T-helper 1 cell treated with Interleukin-12 subunit alpha and Interleukin-12 subunit beta and Interleukin-4 antibody, amounts not matched to agents 30 ng/mL and 1 ng/mL, for 36 hours (primary cell): ENCODE measurements at regions not wholly inside any gene's neighbourhood (a gene's known extent, or its start where the extent isn't known, plus 50 kb on each side); places are given as distances from the start of the nearest gene placed in this dataset.

Experiments used
- intact Hi-C: fragments of 100-400 bp; cut with micrococcal nuclease; formaldehyde crosslinking; loops from one replicate; pipeline ENCODE4 v1.15.1; 2024

DNA sequence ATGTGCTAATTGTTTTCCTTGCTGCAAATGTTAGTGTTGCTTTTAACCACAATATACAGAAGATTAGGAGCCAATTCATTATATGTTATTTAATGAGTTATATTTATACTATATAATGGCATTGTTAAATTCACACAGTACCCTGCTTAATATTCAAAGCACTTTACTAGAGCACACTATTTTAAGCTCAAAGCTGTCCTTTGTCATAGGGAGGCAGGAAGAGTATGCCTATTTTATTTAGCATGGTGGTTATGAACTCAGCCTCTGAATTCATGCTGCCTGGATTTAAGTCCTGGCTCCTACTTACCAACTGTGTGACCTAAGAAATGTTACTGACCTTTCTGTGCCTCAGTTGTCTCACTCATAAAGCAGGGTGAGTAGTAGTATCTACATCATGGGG lies 80.5 kb downstream of the FASTKD2 start:
- intact Hi-C loops, result no loop called here

DNA sequence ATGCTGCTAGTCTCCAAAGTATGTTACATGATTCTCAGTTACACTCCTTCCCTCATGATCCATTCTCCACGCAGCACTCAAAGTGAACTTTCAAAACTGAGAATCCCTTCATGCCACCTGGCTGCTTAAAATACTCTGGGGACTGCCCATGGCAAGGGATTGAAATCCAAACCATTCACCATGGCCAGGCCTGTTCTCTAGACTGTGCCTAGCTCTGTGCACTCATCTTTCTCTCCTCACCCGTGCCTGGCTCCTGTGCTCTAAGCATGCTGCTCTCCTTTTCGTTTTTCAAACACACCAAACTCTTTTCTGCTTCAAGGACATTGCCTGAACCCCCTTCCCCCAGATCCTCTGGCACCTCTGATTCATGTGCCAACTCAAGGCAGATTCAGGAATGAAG lies 80.9 kb downstream of the FASTKD2 start:
- intact Hi-C loops, result no loop called here

DNA sequence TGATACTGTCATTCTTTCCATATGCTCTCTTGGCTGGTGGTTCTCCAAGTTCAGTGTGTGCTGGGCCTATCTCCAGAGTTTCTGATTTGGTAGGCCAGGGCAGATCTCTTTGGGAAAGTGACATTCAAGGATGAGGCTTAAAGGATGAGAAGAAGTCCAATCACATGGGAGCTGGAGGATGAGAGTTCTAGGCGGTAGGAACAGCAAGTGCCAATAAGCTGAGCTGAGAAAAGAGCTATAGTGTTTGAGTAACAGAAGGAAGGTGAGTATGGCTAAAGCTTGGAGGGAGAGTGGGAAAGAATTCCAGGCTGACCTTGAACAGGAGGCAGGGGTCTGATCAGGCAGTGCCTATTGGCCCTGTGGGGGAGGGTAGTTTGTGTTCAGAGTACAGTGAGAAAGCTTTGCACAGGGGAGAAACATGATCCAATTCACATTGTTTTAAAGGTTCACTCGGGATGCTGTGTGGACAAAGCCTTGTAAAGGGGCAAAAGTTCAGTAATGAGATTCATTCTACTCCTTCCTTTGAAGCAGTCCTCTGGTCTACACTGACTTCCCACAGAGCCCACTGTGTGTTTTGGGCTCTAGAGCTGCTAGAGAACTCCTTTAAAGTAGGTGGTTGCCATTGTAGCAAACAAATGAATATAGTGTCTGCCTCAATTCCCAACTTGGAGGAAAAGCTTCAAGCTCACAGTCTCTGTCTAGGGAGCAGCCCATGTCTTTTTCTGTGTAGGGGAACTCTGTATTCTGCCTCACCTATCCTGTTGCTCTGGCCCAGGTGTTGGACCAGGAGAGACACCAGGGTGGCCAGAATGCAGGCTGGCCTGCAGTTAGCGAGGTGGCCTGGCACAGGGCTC lies 81.8 kb downstream of the FASTKD2 start:
- intact Hi-C loops, result no loop called here

DNA sequence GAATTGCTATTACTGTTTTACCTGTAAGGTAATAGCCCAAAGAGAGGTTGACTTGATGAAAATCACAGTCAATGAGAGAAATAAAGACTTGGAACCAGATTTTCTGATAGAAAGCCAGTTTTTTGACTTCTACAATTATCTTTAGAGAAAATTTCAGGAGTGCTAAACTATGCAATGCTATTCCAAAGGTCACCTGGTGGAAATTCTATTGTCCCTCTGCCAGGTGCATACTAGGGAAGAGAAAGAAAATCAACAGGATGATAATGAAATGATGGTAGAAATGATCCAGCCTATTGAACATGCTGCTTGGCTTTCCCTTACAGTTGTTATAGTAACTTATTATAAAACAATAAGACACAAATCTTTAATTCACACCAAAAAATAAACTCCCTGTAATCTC lies 85.0 kb downstream of the FASTKD2 start:
- intact Hi-C loops, result no loop called here

GRCh38 chr2:206851521-206851920 lies 86.1 kb downstream of the FASTKD2 start:
- intact Hi-C loops, result no loop called here

DNA sequence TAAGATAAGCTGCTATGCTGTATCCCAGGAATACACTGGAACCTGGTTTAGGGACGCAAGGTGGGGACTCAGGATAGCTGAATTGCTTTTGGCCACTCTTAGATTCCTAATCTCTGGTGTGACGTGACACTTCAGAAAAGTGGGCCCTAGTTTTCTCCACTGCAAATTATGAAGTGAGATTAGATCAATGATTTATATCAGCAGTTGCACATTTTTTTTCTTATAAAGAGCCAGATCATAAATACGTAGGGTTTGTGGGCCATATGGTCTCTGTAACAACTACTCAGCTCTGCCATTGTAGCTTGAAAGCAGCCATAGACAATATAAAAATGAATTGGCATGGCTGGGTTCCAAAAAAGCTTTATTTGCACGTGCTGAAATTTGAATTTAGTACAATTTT lies 85.4 kb upstream of the CPO start:
- intact Hi-C loops, result no loop called here

GRCh38 chr2:206855585-206856433 lies 83.5 kb upstream of the CPO start:
- intact Hi-C loops, result loop anchor here (5.0 kb wide), 2 partner anchors 286 to 1411 kb away; partner anchors contain the start of gene PIKFYVE

GRCh38 chr2:206856513-206856912 lies 82.8 kb upstream of the CPO start:
- intact Hi-C loops, result loop anchor here (5.0 kb wide), 2 partner anchors 286 to 1411 kb away; partner anchors contain the start of gene PIKFYVE

GRCh38 chr2:206858687-206859329 lies 80.5 kb upstream of the CPO start:
- intact Hi-C loops, result loop anchor here (1.0 to 5.0 kb wide), 9 partner anchors 58 to 1408 kb away; partner anchors contain the start of genes CCNYL1, EEF1B2, FASTKD2 and MDH1B

DNA sequence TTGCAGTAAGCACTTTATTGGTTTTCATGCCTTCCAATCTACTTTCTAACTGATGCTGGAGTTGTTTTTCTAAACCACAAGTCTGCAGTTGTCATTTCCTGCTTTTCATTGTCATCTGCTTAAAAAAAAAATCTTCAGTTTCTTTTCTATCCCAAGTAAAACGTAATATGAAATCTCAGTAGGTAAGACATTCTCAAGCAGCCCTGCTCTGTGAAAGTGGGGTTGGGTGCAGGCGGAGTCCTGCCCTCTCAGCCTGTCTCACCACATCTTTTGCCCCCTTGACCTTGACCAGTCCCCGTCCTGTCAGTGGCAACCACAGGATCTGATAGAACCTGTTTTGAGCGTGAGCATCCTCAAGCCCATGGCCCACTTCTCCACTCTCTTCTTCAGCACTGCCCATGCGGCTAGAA lies 80.0 kb upstream of the CPO start:
- intact Hi-C loops, result loop anchor here (1.0 to 5.0 kb wide), 9 partner anchors 59 to 1408 kb away; partner anchors contain the start of genes CCNYL1, EEF1B2, FASTKD2 and MDH1B

DNA sequence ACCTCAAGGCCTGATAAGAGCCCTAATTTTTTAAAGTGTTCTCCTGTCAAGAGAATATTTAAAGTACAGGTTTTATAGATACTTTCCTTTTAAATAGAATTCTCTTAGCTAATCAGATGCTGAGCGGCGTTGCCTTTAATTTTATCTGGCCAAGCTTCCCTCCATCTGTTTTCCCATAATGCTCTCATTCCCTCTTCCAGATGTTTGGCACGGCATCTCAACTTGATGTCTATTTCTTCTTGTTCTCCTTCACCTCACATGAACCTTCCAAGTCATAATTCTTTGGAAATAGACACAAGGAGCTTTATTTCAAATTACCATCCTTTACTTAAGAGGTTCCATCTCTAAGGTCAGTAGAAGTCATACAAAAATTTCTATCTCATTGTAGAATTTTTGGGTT lies 76.1 kb upstream of the CPO start:
- intact Hi-C loops, result no loop called here

DNA sequence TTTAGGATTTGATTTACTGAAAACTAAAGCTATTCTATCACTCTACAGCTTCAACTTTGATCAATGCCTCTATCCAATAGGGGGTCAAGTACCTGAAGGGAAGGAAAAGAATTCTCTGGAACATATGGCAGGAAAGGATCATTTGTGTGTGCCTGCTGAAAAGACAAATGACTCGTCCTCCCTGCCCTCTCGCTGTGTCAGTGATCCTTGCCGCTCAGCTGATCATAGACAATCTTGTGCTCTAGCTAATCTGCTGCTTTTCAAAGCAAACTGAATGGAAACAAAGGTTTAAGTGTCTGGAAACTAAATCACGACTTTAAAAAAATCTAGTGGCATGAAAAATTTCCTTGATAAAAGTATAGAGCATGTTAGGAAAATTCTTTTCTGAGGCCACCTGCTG lies 75.6 kb upstream of the CPO start:
- intact Hi-C loops, result no loop called here

DNA sequence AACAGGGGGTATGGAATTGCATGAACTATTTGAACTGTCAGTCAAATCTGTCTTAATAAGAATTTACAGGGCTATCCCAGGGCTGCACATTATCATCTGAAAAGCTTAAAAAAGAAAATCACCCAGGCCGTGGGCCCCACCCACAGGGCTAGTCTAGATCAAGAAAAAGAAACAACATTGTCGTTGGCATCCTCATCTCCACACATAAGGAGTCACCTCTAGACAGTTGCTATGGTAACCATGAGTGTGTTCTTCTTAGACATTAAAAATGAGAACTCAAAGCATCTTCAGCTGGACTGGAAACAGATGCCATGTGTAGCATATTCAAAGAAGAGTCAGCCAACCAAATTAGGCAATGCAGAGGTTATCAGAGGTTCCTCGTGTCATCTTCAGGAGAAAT lies 72.3 kb upstream of the CPO start:
- intact Hi-C loops, result no loop called here

GRCh38 chr2:206869824-206870495 lies 69.4 kb upstream of the CPO start:
- intact Hi-C loops, result no loop called here

DNA sequence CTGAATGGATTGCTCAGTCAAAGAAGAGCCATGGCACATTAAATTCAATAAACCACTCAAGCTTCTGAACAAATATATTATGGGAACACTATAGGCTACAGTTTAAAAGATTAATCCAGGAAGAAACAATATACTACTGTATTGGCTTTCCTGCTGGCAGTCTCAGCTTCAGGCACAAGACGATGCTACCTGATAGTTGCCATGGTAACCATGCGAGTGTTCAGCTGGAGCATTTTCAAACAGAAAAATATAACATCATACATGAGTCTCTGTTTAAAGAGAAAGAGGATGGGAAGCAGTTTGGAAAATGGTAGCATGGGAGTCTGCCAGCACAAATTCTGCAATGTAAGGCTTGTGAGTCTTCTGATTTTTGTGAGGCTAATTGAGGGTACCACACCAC lies 65.9 kb upstream of the CPO start:
- intact Hi-C loops, result no loop called here

DNA sequence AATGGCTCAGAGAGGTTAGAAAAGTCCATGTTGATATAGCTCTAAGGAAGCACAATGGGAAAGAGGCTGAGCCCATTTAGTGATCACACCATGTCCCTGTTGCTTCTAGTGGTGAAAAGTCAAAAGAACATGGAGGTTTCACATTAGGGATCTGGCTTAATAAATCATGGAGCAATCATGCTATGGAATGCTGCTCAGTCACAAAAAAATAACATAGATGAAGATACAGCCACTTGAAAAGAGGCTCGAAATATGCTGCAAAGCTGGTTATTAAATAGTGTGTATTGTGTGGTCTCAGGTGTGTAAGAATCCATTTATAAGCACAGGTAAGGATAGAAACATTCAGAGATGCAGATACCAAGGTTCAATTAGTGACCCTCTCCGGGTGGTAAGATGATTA lies 63.6 kb upstream of the CPO start:
- intact Hi-C loops, result no loop called here

DNA sequence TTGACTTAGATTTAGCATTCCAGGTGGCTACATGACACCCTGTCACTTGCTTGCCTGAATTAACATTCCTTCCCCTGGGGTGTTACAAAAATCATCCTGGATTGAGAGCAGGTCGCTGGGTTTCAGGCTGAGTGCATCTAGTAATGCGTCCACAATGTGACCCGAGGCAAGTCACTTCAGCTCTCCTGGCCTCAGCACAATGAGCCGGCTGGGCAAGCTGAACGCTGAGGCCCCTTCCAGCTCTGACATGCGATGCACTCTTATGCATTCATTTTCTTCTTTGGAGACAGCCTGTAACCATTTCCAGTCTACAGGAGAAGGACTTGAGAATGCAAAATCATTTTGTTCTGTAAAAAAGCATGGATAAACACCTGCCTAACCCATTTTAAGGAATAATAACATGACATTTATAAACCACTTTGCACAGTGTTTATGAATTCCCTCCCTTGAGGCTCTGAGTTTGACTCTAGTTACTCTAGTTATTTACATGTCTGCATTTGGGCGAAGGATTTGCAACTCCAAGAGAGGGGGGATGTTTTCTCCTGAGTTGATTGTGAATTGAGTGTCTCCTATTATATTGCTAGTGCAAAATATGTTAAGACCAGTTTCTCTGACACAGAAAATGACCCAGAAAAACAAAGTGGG lies 63.0 kb upstream of the CPO start:
- intact Hi-C loops, result no loop called here

DNA sequence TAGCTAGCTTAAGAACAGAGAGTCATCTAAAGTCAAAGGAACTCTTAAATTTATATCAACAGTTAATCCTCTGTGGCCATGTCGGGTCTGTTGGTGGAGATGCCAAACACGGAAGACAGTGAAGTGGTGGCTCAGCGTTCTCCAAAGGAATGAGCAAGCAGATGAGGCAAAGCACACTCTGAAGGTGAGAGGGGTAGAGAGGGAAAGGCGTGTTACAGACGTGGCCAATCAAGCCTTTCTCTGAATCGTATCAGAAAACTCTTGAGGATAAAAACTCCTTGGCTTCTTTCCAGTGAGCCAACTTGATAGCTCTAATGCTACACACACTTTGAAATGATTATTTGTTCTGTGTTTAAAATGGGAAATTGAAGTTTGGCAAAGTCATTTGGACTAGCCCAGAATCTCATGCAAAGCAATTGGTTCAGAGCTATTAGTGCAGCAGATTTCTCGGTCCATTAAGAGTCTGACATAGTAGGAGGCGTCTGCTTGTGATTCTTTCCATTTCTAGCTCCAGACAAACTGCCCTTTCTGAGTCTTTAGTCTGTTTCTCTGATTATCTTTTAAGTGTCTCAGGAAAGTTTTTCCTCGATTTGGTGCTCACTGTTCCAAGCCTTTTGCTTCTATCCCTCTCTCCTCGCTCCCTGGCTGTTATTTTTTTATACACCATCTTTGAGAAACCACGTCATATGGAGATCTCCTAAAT lies 57.5 kb upstream of the CPO start:
- intact Hi-C loops, result no loop called here

GRCh38 chr2:206886696-206887095 lies 52.6 kb upstream of the CPO start:
- intact Hi-C loops, result no loop called here

DNA sequence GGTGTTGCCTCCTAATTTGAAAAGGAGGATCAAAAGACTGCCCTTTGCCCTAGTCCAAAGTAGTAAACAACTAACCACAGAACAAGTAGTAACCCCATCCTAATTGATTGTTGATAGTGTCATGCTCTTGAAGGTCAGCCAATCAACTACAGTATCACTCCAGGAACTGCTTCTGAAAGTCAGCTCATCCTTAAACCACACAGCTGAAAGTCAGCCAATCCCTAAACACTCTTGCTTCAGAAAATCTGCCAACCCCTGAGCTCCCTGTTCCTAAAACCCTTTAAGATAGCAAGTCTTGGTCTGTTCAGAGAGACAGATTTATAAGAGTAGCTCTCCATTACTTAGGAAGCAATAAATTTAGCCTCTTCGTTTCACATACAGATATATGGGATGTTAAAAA lies 51.6 kb upstream of the CPO start:
- intact Hi-C loops, result no loop called here
